PC-3 (cell line): ENCODE measurements at regions not wholly inside any gene's neighbourhood (a gene's known extent, or its start where the extent isn't known, plus 50 kb on each side); places are given as distances from the start of the nearest gene placed in this dataset.

Source experiments
- ATAC-seq: fragments of 200-7000 bp; cut with Tn5 transposase; 2 replicates; pipeline ENCODE4 v1.9.1; 2020; ENCODE audit warnings: mild to moderate bottlenecking, moderate library complexity
- BruUV-seq: library from RNA; stranded (reverse); fragments of 400-500 nt; replicated peaks from 2 replicates; lab custom pipeline; 2021; lab: Mats Ljungman, UMichigan
- CTCF ChIA-PET: fragments of 300-600 bp; sonication (Branson Sonifier 250); formaldehyde crosslinking; loops from one replicate; lab custom pipeline; 2022; ENCODE audit warnings: antibody characterized with exemption; lab: Charles Lee
- POLR2A ChIA-PET: fragments of 300-600 bp; sonication (Branson Sonifier 250); formaldehyde crosslinking; loops from one replicate; lab custom pipeline; 2022; ENCODE audit warnings: antibody characterized with exemption; ENCODE audit not compliant: unreplicated experiment; lab: Charles Lee
- DNase-seq: peaks from one replicate; pipeline ENCODE4 v3.0.0-alpha.2; 2015
- H2AFZ ChIP-seq: fragments of 300-600 bp; sonication (generic); 2 replicates; pipeline ENCODE4 v1.6.0; 2016; ENCODE audit warnings: antibody characterized with exemption, low read length
- H3F3A ChIP-seq: fragments of 300-600 bp; sonication (generic); one replicate; pipeline ENCODE4 v1.6.0; 2017; ENCODE audit warnings: antibody characterized with exemption, low read length, control low read depth, mild to moderate bottlenecking; ENCODE audit not compliant: unreplicated experiment
- H3K27ac ChIP-seq: fragments of 300-600 bp; sonication (generic); 2 replicates; pipeline ENCODE4 v1.5.1; 2016; ENCODE audit warnings: mild to moderate bottlenecking, low read length
- H3K27me3 ChIP-seq: fragments of 300-600 bp; sonication (generic); 2 replicates; pipeline ENCODE4 v1.6.1; 2016; ENCODE audit warnings: low read length, mixed read lengths
- H3K36me3 ChIP-seq: fragments of 300-600 bp; sonication (generic); 2 replicates; pipeline ENCODE4 v1.6.1; 2016; ENCODE audit warnings: low read depth, mixed run types, low read length, mixed read lengths
- H3K4me1 ChIP-seq: fragments of 300-600 bp; sonication (generic); 2 replicates; pipeline ENCODE4 v1.5.1; 2016; ENCODE audit warnings: low read length; ENCODE audit not compliant: insufficient read depth
- H3K4me2 ChIP-seq: fragments of 300-600 bp; sonication (generic); 2 replicates; pipeline ENCODE4 v1.6.0; 2016; ENCODE audit warnings: low read length
- H3K4me3 ChIP-seq: fragments of 300-600 bp; sonication (generic); 2 replicates; pipeline ENCODE4 v1.5.1; 2016; ENCODE audit warnings: mild to moderate bottlenecking, low read length, mixed read lengths
- H3K79me2 ChIP-seq: fragments of 300-600 bp; sonication (generic); 2 replicates; pipeline ENCODE4 v1.6.1; 2017; ENCODE audit warnings: low read length, mixed read lengths
- H3K9ac ChIP-seq: fragments of 300-600 bp; sonication (generic); 2 replicates; pipeline ENCODE4 v1.6.0; 2016; ENCODE audit warnings: mild to moderate bottlenecking, low read length
- H3K9me2 ChIP-seq: fragments of 300-600 bp; sonication (generic); replicated peaks from 2 replicates; pipeline ENCODE4 v1.6.1; 2016; ENCODE audit warnings: mixed run types, low read length, mixed read lengths
- H3K9me3 ChIP-seq: fragments of 300-600 bp; sonication (generic); 2 replicates; pipeline ENCODE4 v1.6.1; 2016; ENCODE audit warnings: low read length, mixed read lengths
- H4K20me1 ChIP-seq: fragments of 300-600 bp; sonication (generic); 2 replicates; pipeline ENCODE4 v1.6.1; 2016; ENCODE audit warnings: low read length, mixed read lengths
- CTCF ChIP-seq: fragments of 300-600 bp; sonication (generic); conservative IDR thresholded peaks from 2 replicates; pipeline ENCODE4 v1.5.1; 2017; ENCODE audit warnings: antibody characterized with exemption, low read depth, mild to moderate bottlenecking, low read length
- EZH2 ChIP-seq: fragments of 300-600 bp; sonication (generic); IDR thresholded peaks from one replicate; pipeline ENCODE4 v1.6.1; 2017; ENCODE audit warnings: antibody characterized with exemption, mild to moderate bottlenecking, low read length; ENCODE audit not compliant: unreplicated experiment
- EZH2phosphoT487 ChIP-seq: fragments of 300-600 bp; sonication (generic); IDR thresholded peaks from 2 replicates; pipeline ENCODE4 v1.6.1; 2018; ENCODE audit warnings: mild to moderate bottlenecking, antibody characterized with exemption, low read length, borderline replicate concordance
- intact Hi-C: fragments of 100-400 bp; cut with micrococcal nuclease; formaldehyde crosslinking; loops from 2 replicates; pipeline ENCODE4 v1.9.0; 2023

- Histone ChIP-seq H3K79me2 (no peaks in the 10 kb centered on the region), H3K9me3 (no peaks in the 10 kb centered on the region), H3K4me3 (no peak overlapping the region), H3K9me2 (no peaks in the 10 kb centered on the region), H3K27ac (no peak overlapping the region), H2AFZ (no peak overlapping the region), H3K27me3 (no peaks in the 10 kb centered on the region), H3K36me3 (no peaks in the 10 kb centered on the region), H3K4me1 (no peaks in the 10 kb centered on the region), H3K9ac (no peak overlapping the region), H3F3A (no peaks in the 10 kb centered on the region), H4K20me1 (no peaks in the 10 kb centered on the region), H3K4me2 (no peak overlapping the region)
- intact Hi-C loops = no loop called here
- ATAC-seq (no peak), DNase-seq (no peak)
- no peak for TF ChIP-seq CTCF
- TF ChIP-seq EZH2 = no peak
- TF ChIP-seq EZH2phosphoT487 = no peak
- no TSS peak for BruUV-seq
- ChIA-PET CTCF (no interaction called here), POLR2A (no interaction called here)
Observed at GRCh38 chr1:94672934-94673333, 131.4 kb upstream of the F3 start.

- ATAC-seq (no peak), DNase-seq (no peak)
- TF ChIP-seq CTCF (no peak), EZH2 (no peak), EZH2phosphoT487 (no peak)
- no peaks in the 10 kb centered on the region for H3K9me2 ChIP-seq
- H3K79me2 ChIP-seq = no peaks in the 10 kb centered on the region
- no TSS peak for BruUV-seq
- ChIA-PET POLR2A (no interaction called here), CTCF (no interaction called here)
- H3F3A ChIP-seq = no peaks in the 10 kb centered on the region
- no peak overlapping the region for H3K4me2 ChIP-seq
- H3K27ac ChIP-seq = no peak overlapping the region
- intact Hi-C loops = no loop called here
- H3K4me3 ChIP-seq = no peak overlapping the region
- H3K27me3 ChIP-seq = no peaks in the 10 kb centered on the region
- H3K9me3 ChIP-seq = no peaks in the 10 kb centered on the region
- H3K36me3 ChIP-seq = no peaks in the 10 kb centered on the region
- H2AFZ ChIP-seq = no peak overlapping the region
- no peaks in the 10 kb centered on the region for H3K4me1 ChIP-seq
- no peaks in the 10 kb centered on the region for H4K20me1 ChIP-seq
- H3K9ac ChIP-seq = no peak overlapping the region
Observed at GRCh38 chr1:94672001-94672400, 130.4 kb upstream of the F3 start.

GRCh38 chr1:94670273-94670672, 128.7 kb upstream of the F3 start:
- CTCF ChIA-PET = no interaction called here
- no peak for ATAC-seq
- Histone ChIP-seq H3K79me2 (no peaks in the 10 kb centered on the region), H3K27ac (no peak overlapping the region), H3K27me3 (no peaks in the 10 kb centered on the region), H3K9ac (no peak overlapping the region), H3K9me3 (no peaks in the 10 kb centered on the region), H4K20me1 (no peaks in the 10 kb centered on the region), H3F3A (no peaks in the 10 kb centered on the region), H3K36me3 (no peaks in the 10 kb centered on the region), H2AFZ (no peak overlapping the region), H3K4me2 (no peak overlapping the region), H3K9me2 (no peaks in the 10 kb centered on the region), H3K4me3 (no peak overlapping the region), H3K4me1 (no peaks in the 10 kb centered on the region)
- intact Hi-C loops = no loop called here
- no peak for TF ChIP-seq CTCF
- no TSS peak for BruUV-seq
- POLR2A ChIA-PET = no interaction called here
- DNase-seq = no peak
